Activated naive CD4-positive, alpha-beta T cell treated with anti-CD3 and anti-CD28 coated beads, Interleukin-2, amount 10 ng/mL, durations not matched to agents 7 days and 5 days (primary cell): ENCODE measurements at regions not wholly inside any gene's neighbourhood (a gene's known extent, or its start where the extent isn't known, plus 50 kb on each side); places are given as distances from the start of the nearest gene placed in this dataset.
A peak's percentile ranks its signal among the peaks of the same experiment; 100 is the strongest.

ENCODE experiments used
- CTCF ChIA-PET: fragments of 350-600 bp; sonication (Branson Sonifier 250); formaldehyde crosslinking; loops from one replicate; lab custom pipeline; 2021; ENCODE audit warnings: antibody characterized with exemption; lab: Charles Lee
- DNase-seq: peaks from one replicate; pipeline ENCODE4 v3.0.0-alpha.2; 2020
- H3K27ac Mint-ChIP-seq: one replicate; pipeline ENCODE4 v1.8.0; 2021; ENCODE audit warnings: mild to moderate bottlenecking, moderate library complexity, mixed read lengths
- H3K27me3 Mint-ChIP-seq: one replicate; pipeline ENCODE4 v1.8.0; 2021; ENCODE audit warnings: mild to moderate bottlenecking, mixed read lengths
- H3K36me3 Mint-ChIP-seq: one replicate; pipeline ENCODE4 v1.8.0; 2021; ENCODE audit warnings: mixed read lengths
- H3K4me1 Mint-ChIP-seq: one replicate; pipeline ENCODE4 v1.8.0; 2021; ENCODE audit warnings: mixed read lengths
- H3K4me3 Mint-ChIP-seq: one replicate; pipeline ENCODE4 v1.8.0; 2021; ENCODE audit warnings: mild to moderate bottlenecking, moderate library complexity, mixed read lengths
- H3K9me3 Mint-ChIP-seq: one replicate; pipeline ENCODE4 v1.8.0; 2021; ENCODE audit warnings: mixed read lengths

DNA sequence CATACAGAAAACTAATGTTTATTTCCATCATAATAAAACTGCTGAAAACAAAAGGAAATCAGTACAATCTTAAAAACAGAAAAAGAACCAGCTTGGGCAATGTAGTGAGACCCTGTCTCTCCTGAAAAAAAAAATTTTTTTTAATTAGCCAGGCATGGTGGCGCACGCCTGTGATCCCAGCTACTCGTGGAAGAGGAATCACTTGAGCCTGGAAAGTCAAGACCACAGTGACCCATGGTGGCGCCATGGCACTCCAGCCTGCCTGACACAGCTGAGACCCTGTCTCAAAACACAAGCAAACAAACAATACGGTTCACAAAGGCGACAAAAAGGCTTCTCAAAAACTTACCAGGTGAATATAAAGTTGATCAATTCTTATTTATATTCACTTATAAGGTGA, 289.7 kb downstream of the BRD1 start:
- no peak overlapping the region for H3K27ac Mint-ChIP-seq
- H3K9me3 Mint-ChIP-seq: no peaks in the 10 kb centered on the region
- H3K36me3 Mint-ChIP-seq: no peaks in the 10 kb centered on the region
- H3K4me1 Mint-ChIP-seq: no peaks in the 10 kb centered on the region
- no peaks in the 10 kb centered on the region for H3K27me3 Mint-ChIP-seq
- no peak overlapping the region for H3K4me3 Mint-ChIP-seq
- CTCF ChIA-PET: no interaction called here
- DNase-seq: no peak

DNA sequence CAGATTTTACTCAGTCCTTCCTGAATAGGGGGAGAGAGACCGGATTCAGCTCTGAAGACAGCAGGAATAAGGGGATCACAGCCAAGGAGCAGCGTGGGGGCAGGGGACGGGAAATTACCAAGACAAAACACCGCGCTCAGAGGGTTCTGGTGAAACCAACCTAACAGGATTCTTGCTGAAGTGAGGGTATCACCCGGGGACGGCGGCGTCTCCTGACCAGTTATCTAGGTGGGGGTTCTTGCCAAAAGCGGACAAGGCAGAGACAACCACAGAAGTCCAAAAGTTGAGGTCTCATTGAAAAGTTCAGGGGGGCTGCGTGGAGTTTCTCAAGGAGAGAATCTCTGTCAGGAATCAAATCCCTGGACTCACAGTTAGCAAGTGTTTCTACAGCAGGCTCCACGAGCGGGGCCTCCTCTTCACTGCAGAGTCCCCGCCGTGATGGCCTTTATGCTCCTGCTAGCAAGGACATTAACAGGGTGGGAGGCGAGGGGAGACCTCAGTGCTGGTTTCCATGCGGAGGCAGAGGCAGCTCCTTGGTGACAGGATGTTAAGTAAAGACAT, 291.0 kb downstream of the BRD1 start:
- H3K4me1 Mint-ChIP-seq: no peaks in the 10 kb centered on the region
- H3K4me3 Mint-ChIP-seq: no peak overlapping the region
- no peak overlapping the region for H3K27ac Mint-ChIP-seq
- H3K27me3 Mint-ChIP-seq: no peaks in the 10 kb centered on the region
- H3K9me3 Mint-ChIP-seq: no peaks in the 10 kb centered on the region
- CTCF ChIA-PET: no interaction called here
- no peaks in the 10 kb centered on the region for H3K36me3 Mint-ChIP-seq
- no peak for DNase-seq

DNA sequence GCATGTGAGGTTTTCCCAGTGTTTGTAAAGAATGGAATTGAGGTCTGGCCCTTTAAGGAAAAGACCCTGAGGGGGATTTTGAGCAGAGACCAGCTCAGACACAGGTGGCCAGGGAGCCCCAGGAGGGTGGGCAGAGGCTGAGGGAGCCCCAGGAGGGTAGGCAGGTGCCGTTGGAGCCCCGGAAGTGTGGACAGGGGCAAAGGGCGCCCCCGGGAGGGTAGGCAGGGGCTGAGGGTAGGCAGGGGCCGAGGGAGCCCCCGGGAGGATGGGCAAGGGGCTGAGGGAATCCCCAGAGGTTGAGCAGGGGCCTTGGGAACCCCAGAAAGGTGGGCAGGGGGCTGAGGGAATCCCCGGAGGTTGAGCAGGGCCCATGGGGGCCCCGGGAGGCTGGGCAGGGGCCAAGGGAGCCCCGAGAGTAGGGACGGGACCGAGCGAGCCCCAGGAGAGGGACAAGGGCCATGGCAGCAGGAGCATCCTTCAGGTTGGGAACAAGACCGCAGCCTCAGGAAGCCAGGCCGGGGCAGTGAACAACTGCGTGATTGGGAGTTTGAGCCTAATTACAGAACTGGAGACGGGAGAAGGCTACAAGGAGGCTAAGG, 292.0 kb downstream of the BRD1 start:
- Mint-ChIP-seq H3K36me3 (no peaks in the 10 kb centered on the region), H3K4me1 (no peaks in the 10 kb centered on the region), H3K27ac (no peak overlapping the region), H3K4me3 (no peak overlapping the region), H3K9me3 (no peaks in the 10 kb centered on the region), H3K27me3 (no peaks in the 10 kb centered on the region)
- DNase-seq: peak; percentile 2
- CTCF ChIA-PET: no interaction called here

DNA sequence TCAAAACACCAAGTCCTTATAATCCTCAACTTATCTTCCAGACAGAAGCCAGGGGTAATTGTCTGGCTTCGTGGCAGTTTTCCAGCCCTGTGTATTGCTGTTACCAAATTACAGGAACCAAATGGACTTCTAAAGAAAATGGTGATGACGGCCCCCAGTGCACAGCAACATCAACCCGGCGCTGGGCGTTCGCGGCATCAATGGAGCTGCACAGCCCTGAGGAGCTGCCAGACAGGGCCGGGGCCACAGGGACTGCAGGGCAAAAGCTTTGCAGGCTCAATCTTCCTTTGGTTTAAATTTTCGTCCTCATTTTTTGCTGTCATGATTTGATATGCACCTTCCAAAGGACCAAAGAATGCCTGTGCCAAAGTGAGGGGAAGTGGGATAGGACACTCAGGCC, 292.5 kb downstream of the BRD1 start:
- Mint-ChIP-seq H3K27ac (no peak overlapping the region), H3K36me3 (no peaks in the 10 kb centered on the region), H3K4me3 (no peak overlapping the region), H3K4me1 (no peaks in the 10 kb centered on the region), H3K27me3 (no peaks in the 10 kb centered on the region), H3K9me3 (no peaks in the 10 kb centered on the region)
- CTCF ChIA-PET: no interaction called here
- no peak for DNase-seq

DNA sequence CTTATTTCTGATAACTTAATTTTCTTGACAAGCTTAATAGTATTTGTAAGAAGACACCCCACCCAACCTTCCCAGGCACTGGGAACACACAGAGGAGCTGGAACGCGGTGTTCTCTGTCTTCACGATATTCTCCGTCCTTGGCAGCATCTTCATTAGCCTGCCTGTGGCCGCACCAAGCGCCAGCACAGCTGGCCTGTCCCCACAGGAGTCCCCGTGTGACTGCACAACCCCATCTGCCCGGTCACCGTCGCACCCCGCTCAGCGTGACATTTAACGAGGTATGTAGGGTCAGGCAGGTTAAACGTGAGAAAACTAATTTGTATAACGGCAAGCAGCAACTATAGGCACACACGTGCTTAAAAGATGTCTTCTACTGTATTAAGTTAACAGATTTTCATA, 293.3 kb downstream of the BRD1 start:
- H3K36me3 Mint-ChIP-seq: no peaks in the 10 kb centered on the region
- no peak for DNase-seq
- H3K9me3 Mint-ChIP-seq: peaks cover 2% of the 10 kb centered on the region
- CTCF ChIA-PET: no interaction called here
- H3K27ac Mint-ChIP-seq: no peak overlapping the region
- no peak overlapping the region for H3K4me3 Mint-ChIP-seq
- no peaks in the 10 kb centered on the region for H3K4me1 Mint-ChIP-seq
- H3K27me3 Mint-ChIP-seq: no peaks in the 10 kb centered on the region

DNA sequence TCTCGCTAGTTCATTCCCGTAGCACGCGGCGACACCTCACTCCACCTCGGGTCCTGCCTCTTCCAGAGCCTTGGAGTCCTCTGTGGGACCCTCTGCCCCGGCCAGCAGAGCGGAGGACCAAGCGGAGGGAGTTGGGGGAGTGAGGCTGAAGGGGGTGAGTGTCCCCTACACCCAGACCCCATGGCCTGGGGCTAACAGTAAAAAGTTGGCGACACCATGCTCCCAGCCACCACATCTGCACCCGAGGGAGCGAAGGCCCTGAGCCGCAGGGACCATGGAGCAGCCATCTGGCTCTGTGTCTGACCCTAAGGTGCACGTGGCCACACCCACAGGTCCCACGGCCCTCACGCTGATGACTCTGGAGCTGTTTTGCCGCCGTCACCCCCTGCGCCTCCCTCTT, 293.8 kb downstream of the BRD1 start:
- Mint-ChIP-seq H3K4me3 (no peak overlapping the region), H3K27ac (no peak overlapping the region), H3K9me3 (peaks cover 2% of the 10 kb centered on the region), H3K27me3 (no peaks in the 10 kb centered on the region), H3K36me3 (no peaks in the 10 kb centered on the region), H3K4me1 (no peaks in the 10 kb centered on the region)
- CTCF ChIA-PET: no interaction called here
- peak; percentile 10 for DNase-seq

DNA sequence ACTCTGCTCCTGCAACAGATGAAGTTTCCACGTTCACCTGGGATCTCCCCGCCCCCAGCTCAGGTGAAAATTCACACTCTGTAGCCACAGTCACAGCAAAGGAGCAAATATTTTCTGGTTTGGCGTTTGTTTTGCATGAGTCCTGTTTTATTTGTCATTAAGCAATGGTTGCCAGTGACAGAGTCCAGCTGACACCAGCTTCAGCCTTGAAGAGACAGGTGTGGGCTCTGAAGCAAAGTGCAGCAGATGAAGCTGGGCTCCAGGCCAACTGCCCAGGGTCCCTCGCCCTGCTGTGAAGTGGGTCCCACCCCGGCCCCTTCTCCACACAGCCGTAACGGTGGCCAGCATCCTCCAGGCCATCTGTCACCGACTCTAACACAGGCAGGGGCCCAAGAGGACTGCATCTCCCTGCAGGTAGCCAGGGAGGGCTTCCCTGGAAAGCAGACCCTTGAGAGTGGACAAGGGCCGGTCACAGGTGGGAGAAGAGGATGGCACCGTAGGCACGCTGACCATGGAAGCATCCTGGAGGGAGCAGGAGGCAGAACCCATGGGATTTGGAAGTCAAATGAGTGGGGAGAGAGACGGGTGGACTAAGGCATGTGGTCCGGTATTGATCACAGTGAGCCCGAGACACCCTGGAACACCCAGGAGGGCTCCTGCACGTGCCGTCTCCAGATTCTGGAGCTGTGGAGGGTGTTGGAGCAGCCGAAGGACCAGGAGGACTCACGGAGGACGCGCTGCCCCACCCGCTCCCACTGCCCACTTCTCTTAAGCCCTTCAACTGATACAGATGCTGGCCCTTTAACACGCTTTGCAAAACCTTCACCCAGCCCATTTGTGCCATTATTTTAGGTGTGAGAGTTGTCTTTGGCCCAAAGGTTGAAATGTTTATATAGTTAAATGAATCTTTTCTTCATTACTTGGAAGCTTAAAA, 294.5 kb downstream of the BRD1 start:
- Mint-ChIP-seq H3K4me1 (no peaks in the 10 kb centered on the region), H3K36me3 (no peaks in the 10 kb centered on the region), H3K27ac (no peak overlapping the region), H3K4me3 (no peak overlapping the region), H3K9me3 (peaks cover 2% of the 10 kb centered on the region), H3K27me3 (no peaks in the 10 kb centered on the region)
- CTCF ChIA-PET: no interaction called here
- DNase-seq: no peak

DNA sequence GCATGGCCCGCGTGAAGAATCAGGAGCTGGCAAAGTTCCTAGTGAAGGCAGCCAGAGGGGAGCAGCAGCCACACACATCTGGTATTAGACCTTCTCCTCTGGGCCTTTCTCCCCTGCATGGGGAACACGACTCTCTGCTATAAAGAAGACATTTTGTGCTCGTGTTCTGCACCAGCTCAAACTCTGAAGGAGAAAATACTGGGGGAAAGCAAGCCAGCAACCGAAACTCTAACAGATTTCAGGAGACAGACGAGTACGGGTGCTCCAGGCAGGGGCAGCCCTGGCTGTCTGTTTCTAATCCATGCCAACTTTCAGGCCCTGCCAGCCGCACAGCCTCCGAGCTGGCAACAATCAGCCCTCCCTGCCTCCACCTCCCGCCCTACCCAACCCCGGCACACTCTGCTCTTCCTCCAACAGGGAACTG, 296.3 kb downstream of the BRD1 start:
- no peak for DNase-seq
- Mint-ChIP-seq H3K4me3 (no peak overlapping the region), H3K27me3 (no peaks in the 10 kb centered on the region), H3K4me1 (no peaks in the 10 kb centered on the region), H3K36me3 (no peaks in the 10 kb centered on the region), H3K9me3 (peaks cover 7% of the 10 kb centered on the region), H3K27ac (no peak overlapping the region)
- CTCF ChIA-PET: no interaction called here

DNA sequence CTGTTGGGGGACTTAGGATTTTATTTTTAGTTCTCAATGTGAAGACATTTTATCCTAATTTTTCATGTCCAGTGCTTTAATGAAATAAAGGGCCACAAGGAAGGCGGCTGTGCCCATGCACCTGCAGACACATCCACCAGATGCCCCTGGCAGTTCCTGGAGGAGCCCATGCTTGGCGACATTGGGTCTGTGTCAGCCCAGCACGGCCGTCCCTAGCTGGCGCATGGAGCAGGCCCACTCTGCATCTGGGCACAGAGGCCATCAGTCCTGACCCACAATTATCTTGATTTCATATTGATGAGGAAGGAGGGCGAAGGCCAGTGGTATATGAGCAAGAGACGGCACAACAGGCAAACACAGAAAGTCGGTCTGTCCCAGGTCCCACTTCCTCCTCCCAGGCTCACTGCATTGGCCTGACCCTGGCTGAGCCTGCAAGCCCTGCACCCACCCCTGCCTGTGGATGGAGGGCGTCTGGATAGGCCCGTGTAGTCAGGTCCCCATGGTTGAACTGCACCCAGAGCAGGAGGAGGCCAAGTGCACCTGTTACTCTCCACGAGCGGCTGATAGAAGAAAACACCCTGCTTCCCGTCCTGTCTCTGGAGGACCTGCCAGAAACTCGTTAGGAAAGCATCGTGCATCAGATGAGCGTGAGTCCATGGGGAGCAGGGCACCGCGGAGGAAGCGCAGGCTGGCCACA, 296.9 kb downstream of the BRD1 start:
- Mint-ChIP-seq H3K27me3 (no peaks in the 10 kb centered on the region), H3K36me3 (no peaks in the 10 kb centered on the region), H3K9me3 (peaks cover 7% of the 10 kb centered on the region), H3K27ac (no peak overlapping the region), H3K4me1 (no peaks in the 10 kb centered on the region), H3K4me3 (no peak overlapping the region)
- CTCF ChIA-PET: no interaction called here
- no peak for DNase-seq

DNA sequence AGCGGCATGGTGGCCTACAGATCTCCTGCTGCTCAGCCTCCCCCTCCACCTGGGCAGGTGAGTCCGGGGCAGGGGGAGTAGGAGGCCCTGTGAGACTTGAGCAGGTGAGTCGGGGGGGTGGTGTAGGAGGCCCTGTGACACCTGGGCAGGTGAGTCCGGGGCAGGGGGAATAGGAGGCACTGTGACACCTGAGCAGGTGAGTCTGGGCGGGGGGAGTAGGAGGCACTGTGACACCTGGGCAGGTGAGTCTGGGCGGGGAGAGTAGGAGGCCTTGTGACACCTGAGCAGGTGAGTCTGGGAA, 299.3 kb downstream of the BRD1 start:
- no peak for DNase-seq
- H3K9me3 Mint-ChIP-seq: peaks cover 7% of the 10 kb centered on the region
- no peak overlapping the region for H3K4me3 Mint-ChIP-seq
- no peaks in the 10 kb centered on the region for H3K36me3 Mint-ChIP-seq
- H3K27me3 Mint-ChIP-seq: no peaks in the 10 kb centered on the region
- H3K27ac Mint-ChIP-seq: no peak overlapping the region
- CTCF ChIA-PET: no interaction called here
- no peaks in the 10 kb centered on the region for H3K4me1 Mint-ChIP-seq

DNA sequence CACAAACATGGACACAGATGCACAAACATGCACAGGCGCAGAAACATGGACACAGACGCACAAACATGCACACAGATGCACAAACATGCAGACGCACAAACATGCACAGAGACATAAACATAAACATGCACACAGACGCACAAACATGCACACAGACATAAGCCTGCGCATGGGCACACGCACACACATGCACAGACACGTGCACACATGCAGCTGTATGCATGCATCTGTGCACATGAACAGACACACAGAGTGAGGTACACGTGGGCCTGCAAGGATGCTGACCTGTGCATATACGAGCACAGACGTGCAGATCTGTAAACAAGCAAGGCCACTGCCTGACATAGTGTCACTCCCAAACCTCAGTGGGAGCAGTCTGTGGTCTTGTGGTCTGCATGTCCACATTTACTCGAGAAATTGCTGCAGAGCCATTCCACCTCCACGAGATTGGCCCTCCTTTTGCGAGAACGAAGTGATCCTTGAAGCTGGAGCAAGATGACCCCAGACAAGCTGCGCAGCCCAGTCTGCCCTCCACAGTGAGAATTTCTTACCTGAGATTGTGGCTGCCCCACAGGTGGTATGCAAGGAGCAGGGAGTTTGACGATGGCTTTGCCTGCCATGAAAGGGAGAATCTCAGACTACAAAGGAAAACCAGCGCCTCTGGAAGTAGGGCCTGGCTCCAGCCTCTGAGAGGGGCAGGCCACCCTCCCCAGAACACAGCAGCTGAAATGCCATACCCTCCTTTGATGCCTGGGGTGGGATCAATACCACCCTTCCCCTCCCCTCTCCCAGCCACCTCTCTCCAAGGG, 299.9 kb downstream of the BRD1 start:
- Mint-ChIP-seq H3K4me1 (no peaks in the 10 kb centered on the region), H3K27ac (no peak overlapping the region), H3K9me3 (peaks cover 7% of the 10 kb centered on the region), H3K4me3 (no peak overlapping the region), H3K27me3 (no peaks in the 10 kb centered on the region), H3K36me3 (no peaks in the 10 kb centered on the region)
- no peak for DNase-seq
- CTCF ChIA-PET: no interaction called here

DNA sequence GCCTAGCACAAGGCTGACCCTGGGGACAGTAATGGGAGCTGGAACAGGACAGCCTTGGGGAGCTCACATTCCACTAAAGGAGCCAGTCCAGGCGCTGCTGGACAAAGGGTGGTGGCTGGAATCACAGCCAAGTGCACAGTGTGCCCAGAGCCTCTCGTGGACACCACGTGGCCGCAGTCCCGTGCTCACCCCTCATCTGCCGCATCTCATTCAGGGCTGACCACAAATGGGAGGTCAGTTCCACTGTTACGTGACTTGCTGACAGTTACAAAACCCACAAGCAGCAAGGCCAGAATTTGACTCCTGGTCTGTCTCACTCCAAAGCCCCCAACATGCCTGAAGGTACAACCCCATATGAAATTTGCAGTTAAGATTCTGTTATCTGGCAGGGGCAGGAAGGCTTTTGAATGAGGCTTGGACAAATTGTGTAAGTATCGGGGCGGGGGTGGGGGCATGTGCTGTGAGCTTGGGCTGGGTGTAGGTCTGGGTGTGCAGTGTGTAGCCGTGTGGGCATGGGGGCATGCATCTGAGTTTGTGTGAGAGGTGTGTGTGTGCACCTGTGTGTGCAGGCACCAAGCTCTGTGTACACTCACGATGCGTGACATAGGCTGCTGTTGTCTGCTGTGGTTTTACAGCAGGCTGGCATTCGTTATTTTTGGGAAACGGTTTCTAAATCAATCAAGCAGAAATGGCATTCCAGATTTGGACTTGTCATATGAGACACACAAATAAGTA, 301.7 kb downstream of the BRD1 start:
- H3K4me1 Mint-ChIP-seq: no peaks in the 10 kb centered on the region
- H3K27ac Mint-ChIP-seq: no peak overlapping the region

DNA sequence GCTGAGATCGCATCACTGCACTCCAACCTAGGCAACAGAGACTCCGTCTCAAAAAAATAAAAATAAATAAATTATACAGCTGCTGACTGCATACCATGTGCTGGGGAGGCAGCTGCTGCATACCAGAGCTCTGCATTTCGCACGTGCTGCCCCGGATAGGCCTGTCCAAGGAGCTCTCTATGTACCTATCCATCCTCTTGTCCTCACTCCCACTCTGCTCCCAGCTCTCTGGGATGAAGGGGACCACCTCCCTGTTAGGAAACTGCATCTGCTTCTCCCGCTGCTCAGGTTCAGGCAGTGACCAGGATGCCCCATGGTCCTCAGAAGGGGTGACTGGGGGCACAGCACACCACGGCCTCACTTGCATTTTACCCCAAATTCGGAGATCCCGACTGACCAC, 302.3 kb downstream of the BRD1 start:
- Mint-ChIP-seq H3K4me1 (no peaks in the 10 kb centered on the region), H3K36me3 (no peaks in the 10 kb centered on the region), H3K27me3 (no peaks in the 10 kb centered on the region), H3K9me3 (peaks cover 7% of the 10 kb centered on the region), H3K4me3 (no peak overlapping the region), H3K27ac (peak overlapping the region; percentile 20)
- no peak for DNase-seq
- CTCF ChIA-PET: no interaction called here

More for the DNA sequence above, 301.7 kb downstream of the BRD1 start:
- DNase-seq: no peak
- Mint-ChIP-seq H3K9me3 (peaks cover 7% of the 10 kb centered on the region), H3K36me3 (no peaks in the 10 kb centered on the region), H3K27me3 (no peaks in the 10 kb centered on the region), H3K4me3 (no peak overlapping the region)
- CTCF ChIA-PET: no interaction called here
